ENCODE measurements at regions not wholly inside any gene's neighbourhood (a gene's known extent, or its start where the extent isn't known, plus 50 kb on each side); places are given as distances from the start of the nearest gene placed in this dataset.

DNA sequence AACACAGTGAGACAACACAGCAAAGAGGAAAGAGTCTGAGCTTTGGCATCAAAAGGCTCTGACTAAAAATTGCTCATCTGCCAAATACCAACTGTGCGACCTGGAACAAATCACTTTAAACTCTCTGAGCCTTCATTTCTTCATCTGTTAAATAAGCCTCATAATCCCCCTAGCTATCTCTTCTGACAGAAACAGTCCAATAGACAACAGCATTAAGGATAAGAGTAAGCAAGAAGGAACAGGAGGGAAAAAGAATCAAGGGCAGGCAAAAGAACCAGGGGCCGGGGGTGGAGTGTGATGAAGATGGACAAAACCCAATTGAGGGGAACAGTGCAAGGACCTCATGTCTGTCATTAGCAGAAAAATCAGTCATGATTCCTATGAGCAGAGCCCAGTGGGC, 79.4 kb upstream of the SETMAR start:
- Mint-ChIP-seq H3K4me1 (peaks cover 23% of the 10 kb centered on the region), H3K4me3 (no peak overlapping the region), H3K9me3 (ENCODE audit: insufficient read depth) (no peaks in the 10 kb centered on the region), H3K27me3 (no peaks in the 10 kb centered on the region), H3K27ac (no peak overlapping the region)
- H3K4me2 ChIP-seq (replicated peaks; ENCODE audit: low read depth, low read length, poor library complexity, severe bottlenecking): no peak overlapping the region
- POLR2A ChIA-PET: no interaction called here
- H3K4me3 ChIP-seq (ENCODE audit: control extremely low read depth in 1 of 5, extremely low read depth in 1 of 5, insufficient read depth in 1 of 5, low read depth in 2 of 5, low read length in 4 of 5): no peak overlapping the region
- H3K27ac ChIP-seq (ENCODE audit: low read length in 2 of 2): no peak overlapping the region
- intact Hi-C loops (cut with micrococcal nuclease): no loop called here
- CTCF ChIA-PET: no interaction called here
- H3K9me3 ChIP-seq (ENCODE audit: control extremely low read depth in 1 of 3, control insufficient read depth in 2 of 3, insufficient read depth in 1 of 3, low read length in 2 of 3): no peaks in the 10 kb centered on the region
- peaks cover 0 to 5% of the 10 kb centered on the region in 2 donors for H3K4me1 ChIP-seq (ENCODE audit: control insufficient read depth in 2 of 2, insufficient read depth in 2 of 2, low read length in 2 of 2)
- H2AFZ ChIP-seq (ENCODE audit: insufficient read depth, low read depth, low read length, poor library complexity, severe bottlenecking): no peak overlapping the region
- H3K27me3 ChIP-seq (replicated peaks in 1 of 4; ENCODE audit: control extremely low read depth in 1 of 4, control insufficient read depth in 3 of 4, insufficient read depth in 4 of 4, low read length in 3 of 4): no peaks in the 10 kb centered on the region
- H4K20me1 ChIP-seq (ENCODE audit: control insufficient read depth, insufficient read depth, low read length, poor library complexity, severe bottlenecking): no peaks in the 10 kb centered on the region
- no peak overlapping the region for H3K9ac ChIP-seq (ENCODE audit: low read length)
- ATAC-seq (ENCODE audit: low read depth) (no peak), DNase-seq (no peak)
- no peaks in the 10 kb centered on the region for H3K36me3 ChIP-seq (replicated peaks in 1 of 2; ENCODE audit: control extremely low read depth in 1 of 2, control insufficient read depth in 1 of 2, extremely low read depth in 1 of 2, insufficient read depth in 2 of 2, low read length in 1 of 2)
- H3K79me2 ChIP-seq (ENCODE audit: control insufficient read depth, insufficient read depth, low read length): no peaks in the 10 kb centered on the region
- TF ChIP-seq, protein P1, sequence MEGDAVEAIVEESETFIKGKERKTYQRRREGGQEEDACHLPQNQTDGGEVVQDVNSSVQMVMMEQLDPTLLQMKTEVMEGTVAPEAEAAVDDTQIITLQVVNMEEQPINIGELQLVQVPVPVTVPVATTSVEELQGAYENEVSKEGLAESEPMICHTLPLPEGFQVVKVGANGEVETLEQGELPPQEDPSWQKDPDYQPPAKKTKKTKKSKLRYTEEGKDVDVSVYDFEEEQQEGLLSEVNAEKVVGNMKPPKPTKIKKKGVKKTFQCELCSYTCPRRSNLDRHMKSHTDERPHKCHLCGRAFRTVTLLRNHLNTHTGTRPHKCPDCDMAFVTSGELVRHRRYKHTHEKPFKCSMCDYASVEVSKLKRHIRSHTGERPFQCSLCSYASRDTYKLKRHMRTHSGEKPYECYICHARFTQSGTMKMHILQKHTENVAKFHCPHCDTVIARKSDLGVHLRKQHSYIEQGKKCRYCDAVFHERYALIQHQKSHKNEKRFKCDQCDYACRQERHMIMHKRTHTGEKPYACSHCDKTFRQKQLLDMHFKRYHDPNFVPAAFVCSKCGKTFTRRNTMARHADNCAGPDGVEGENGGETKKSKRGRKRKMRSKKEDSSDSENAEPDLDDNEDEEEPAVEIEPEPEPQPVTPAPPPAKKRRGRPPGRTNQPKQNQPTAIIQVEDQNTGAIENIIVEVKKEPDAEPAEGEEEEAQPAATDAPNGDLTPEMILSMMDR (IDR thresholded peaks at IDR 0.05): no peak
- TF ChIP-seq EZH2 (IDR thresholded peaks at IDR 0.05; ENCODE audit: borderline replicate concordance, insufficient read depth, low read depth, low read length, poor library complexity, severe bottlenecking): no peak
- 92% methylated on average over 1 of the region's 2 CpGs for WGBS (ENCODE audit: insufficient coverage)

DNA sequence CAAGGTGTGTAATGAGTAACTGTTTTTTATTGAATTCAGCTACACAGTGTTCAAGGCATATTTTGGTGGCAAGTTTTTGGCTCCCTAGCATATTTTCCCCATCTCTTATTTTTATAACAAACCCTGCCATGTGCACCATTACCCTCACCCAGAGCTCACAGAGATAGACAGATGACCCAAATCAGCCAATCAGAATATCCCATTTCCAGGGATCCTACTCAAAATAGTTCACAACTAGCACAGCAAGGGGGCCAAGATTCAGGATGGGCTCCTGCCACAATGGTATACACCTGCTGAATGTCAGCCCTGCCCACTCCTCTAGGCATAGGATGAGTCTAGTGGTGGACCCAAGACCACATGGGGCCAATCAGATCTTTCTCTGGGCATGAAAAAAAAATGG, 78.8 kb upstream of the SETMAR start:
- H3K79me2 ChIP-seq (ENCODE audit: control insufficient read depth, insufficient read depth, low read length): no peaks in the 10 kb centered on the region
- Mint-ChIP-seq H3K27me3 (no peaks in the 10 kb centered on the region), H3K9me3 (ENCODE audit: insufficient read depth) (no peaks in the 10 kb centered on the region), H3K4me3 (no peak overlapping the region), H3K27ac (no peak overlapping the region), H3K4me1 (peaks cover 19% of the 10 kb centered on the region)
- DNase-seq: no peak
- intact Hi-C loops (cut with micrococcal nuclease): no loop called here
- no peak overlapping the region for H3K27ac ChIP-seq (ENCODE audit: low read length in 2 of 2)
- H3K9me3 ChIP-seq (ENCODE audit: control extremely low read depth in 1 of 3, control insufficient read depth in 2 of 3, insufficient read depth in 1 of 3, low read length in 2 of 3): no peaks in the 10 kb centered on the region
- ATAC-seq (ENCODE audit: low read depth): no peak
- H4K20me1 ChIP-seq (ENCODE audit: control insufficient read depth, insufficient read depth, low read length, poor library complexity, severe bottlenecking): no peaks in the 10 kb centered on the region
- no peak overlapping the region for H3K9ac ChIP-seq (ENCODE audit: low read length)
- TF ChIP-seq EZH2 (IDR thresholded peaks at IDR 0.05; ENCODE audit: borderline replicate concordance, insufficient read depth, low read depth, low read length, poor library complexity, severe bottlenecking): no peak
- TF ChIP-seq, protein P1 (IDR thresholded peaks at IDR 0.05): no peak
- H3K4me2 ChIP-seq (replicated peaks; ENCODE audit: low read depth, low read length, poor library complexity, severe bottlenecking): no peak overlapping the region
- peaks cover 0 to 5% of the 10 kb centered on the region in 2 donors for H3K4me1 ChIP-seq (ENCODE audit: control insufficient read depth in 2 of 2, insufficient read depth in 2 of 2, low read length in 2 of 2)
- no peak overlapping the region for H3K4me3 ChIP-seq (ENCODE audit: control extremely low read depth in 1 of 5, extremely low read depth in 1 of 5, insufficient read depth in 1 of 5, low read depth in 2 of 5, low read length in 4 of 5)
- CTCF ChIA-PET: no interaction called here
- no peak overlapping the region for H2AFZ ChIP-seq (ENCODE audit: insufficient read depth, low read depth, low read length, poor library complexity, severe bottlenecking)
- no peaks in the 10 kb centered on the region for H3K36me3 ChIP-seq (replicated peaks in 1 of 2; ENCODE audit: control extremely low read depth in 1 of 2, control insufficient read depth in 1 of 2, extremely low read depth in 1 of 2, insufficient read depth in 2 of 2, low read length in 1 of 2)
- POLR2A ChIA-PET: no interaction called here
- no peaks in the 10 kb centered on the region for H3K27me3 ChIP-seq (replicated peaks in 1 of 4; ENCODE audit: control extremely low read depth in 1 of 4, control insufficient read depth in 3 of 4, insufficient read depth in 4 of 4, low read length in 3 of 4)

Data from B cell (primary cell).